ENCODE measurements at regions not wholly inside any gene's neighbourhood (a gene's known extent, or its start where the extent isn't known, plus 50 kb on each side); places are given as distances from the start of the nearest gene placed in this dataset.

DNA sequence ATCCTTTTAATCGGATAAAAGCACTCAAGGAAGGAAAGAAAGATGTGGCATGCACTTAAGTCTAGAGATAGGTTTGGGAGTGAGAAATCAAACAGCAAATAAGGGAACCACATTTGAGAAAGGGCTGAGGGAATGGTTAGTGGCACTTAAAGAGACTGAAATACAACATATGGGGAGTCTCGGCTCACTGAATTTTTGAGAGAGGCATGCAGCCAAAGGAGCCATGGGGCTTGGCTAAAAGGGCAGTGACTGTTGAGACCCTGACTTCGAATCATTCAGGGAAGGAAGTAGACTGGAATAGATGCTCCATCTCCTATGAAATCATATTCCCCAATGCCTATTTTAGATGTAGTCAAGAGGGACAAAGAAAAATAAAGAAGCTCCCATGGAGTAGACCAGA lies 58.3 kb upstream of the HAO2 start:
- no peaks in the 10 kb centered on the region for H3K36me3 Mint-ChIP-seq (ENCODE audit: low read depth)
- H3K27ac ChIP-seq (ENCODE audit: low read depth) = no peak overlapping the region
- no peak overlapping the region for H3K4me3 ChIP-seq
- peaks cover 4% of the 10 kb centered on the region; the same call in 2 of the 3 replicates for H3K4me1 Mint-ChIP-seq
- H3K4me3 Mint-ChIP-seq = no peak overlapping the region
- no peak overlapping the region for H3K4me2 ChIP-seq
- no peaks in the 10 kb centered on the region for H3K27me3 ChIP-seq (ENCODE audit: insufficient read depth)
- no peaks in the 10 kb centered on the region for H4K20me1 ChIP-seq (replicated peaks; ENCODE audit: insufficient read depth)
- TF ChIP-seq EZH2phosphoT487 (IDR thresholded peaks at IDR 0.05; ENCODE audit: unreplicated experiment) = no peak
- TF ChIP-seq, protein P1, sequence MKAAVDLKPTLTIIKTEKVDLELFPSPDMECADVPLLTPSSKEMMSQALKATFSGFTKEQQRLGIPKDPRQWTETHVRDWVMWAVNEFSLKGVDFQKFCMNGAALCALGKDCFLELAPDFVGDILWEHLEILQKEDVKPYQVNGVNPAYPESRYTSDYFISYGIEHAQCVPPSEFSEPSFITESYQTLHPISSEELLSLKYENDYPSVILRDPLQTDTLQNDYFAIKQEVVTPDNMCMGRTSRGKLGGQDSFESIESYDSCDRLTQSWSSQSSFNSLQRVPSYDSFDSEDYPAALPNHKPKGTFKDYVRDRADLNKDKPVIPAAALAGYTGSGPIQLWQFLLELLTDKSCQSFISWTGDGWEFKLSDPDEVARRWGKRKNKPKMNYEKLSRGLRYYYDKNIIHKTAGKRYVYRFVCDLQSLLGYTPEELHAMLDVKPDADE (IDR thresholded peaks at IDR 0.05) = no peak
- H3K79me2 ChIP-seq (replicated peaks; ENCODE audit: insufficient read depth) = no peaks in the 10 kb centered on the region
- no peaks in the 10 kb centered on the region for H3K9me3 Mint-ChIP-seq
- H3K27ac Mint-ChIP-seq = no peak overlapping the region
- 0 out of 2 replicates have a peak, but pooled peaks cover 2% of the 10 kb centered on the region for H3K4me1 ChIP-seq (ENCODE audit: insufficient read depth)
- H3K27me3 Mint-ChIP-seq (ENCODE audit: insufficient read depth, low read depth, poor library complexity) = peaks cover 2% of the 10 kb centered on the region
- no peak for ATAC-seq
- no peak overlapping the region for H2AFZ ChIP-seq
- no peaks in the 10 kb centered on the region for H3K36me3 ChIP-seq (ENCODE audit: insufficient read depth)
- H3K9me2 ChIP-seq (ENCODE audit: insufficient read depth) = no peaks in the 10 kb centered on the region
- DNase-seq (ENCODE audit: low spot score) = no peak
- H3F3A ChIP-seq (replicated peaks; ENCODE audit: low read depth) = no peaks in the 10 kb centered on the region

- Mint-ChIP-seq H3K36me3 (ENCODE audit: low read depth) (no peaks in the 10 kb centered on the region), H3K9me3 (no peaks in the 10 kb centered on the region), H3K27me3 (ENCODE audit: insufficient read depth, low read depth, poor library complexity) (peaks cover 2% of the 10 kb centered on the region), H3K4me1 (peaks cover 4% of the 10 kb centered on the region; the same call in 2 of the 3 replicates), H3K4me3 (no peak overlapping the region), H3K27ac (no peak overlapping the region)
- Histone ChIP-seq H4K20me1 (replicated peaks; ENCODE audit: insufficient read depth) (no peaks in the 10 kb centered on the region), H3F3A (replicated peaks; ENCODE audit: low read depth) (no peaks in the 10 kb centered on the region), H3K4me3 (no peak overlapping the region), H3K36me3 (ENCODE audit: insufficient read depth) (no peaks in the 10 kb centered on the region), H3K9me2 (ENCODE audit: insufficient read depth) (no peaks in the 10 kb centered on the region), H3K79me2 (replicated peaks; ENCODE audit: insufficient read depth) (no peaks in the 10 kb centered on the region), H3K27ac (ENCODE audit: low read depth) (no peak overlapping the region), H3K4me2 (no peak overlapping the region), H2AFZ (no peak overlapping the region), H3K27me3 (ENCODE audit: insufficient read depth) (no peaks in the 10 kb centered on the region), H3K4me1 (ENCODE audit: insufficient read depth) (peaks cover 13% of the 10 kb centered on the region; the same call in 1 of the 2 replicates)
- DNase-seq (ENCODE audit: low spot score) (no peak), ATAC-seq (no peak)
- TF ChIP-seq JUNB (IDR thresholded peaks at IDR 0.05; ENCODE audit: unreplicated experiment) (no peak), NANOG (IDR thresholded peaks at IDR 0.05; ENCODE audit: borderline replicate concordance) (no peak), ZNF114 (CRISPR knock-in tag; IDR thresholded peaks at IDR 0.05) (no peak), ZNF331 (CRISPR knock-in tag; IDR thresholded peaks at IDR 0.05; ENCODE audit: low read depth) (no peak), EZH2 (IDR thresholded peaks at IDR 0.05; ENCODE audit: low read depth, unreplicated experiment) (no peak), STAT1 (IDR thresholded peaks at IDR 0.05; ENCODE audit: unreplicated experiment) (no peak), ZNF462 (CRISPR knock-in tag; IDR thresholded peaks at IDR 0.05) (no peak)
- TF ChIP-seq, protein P2, sequence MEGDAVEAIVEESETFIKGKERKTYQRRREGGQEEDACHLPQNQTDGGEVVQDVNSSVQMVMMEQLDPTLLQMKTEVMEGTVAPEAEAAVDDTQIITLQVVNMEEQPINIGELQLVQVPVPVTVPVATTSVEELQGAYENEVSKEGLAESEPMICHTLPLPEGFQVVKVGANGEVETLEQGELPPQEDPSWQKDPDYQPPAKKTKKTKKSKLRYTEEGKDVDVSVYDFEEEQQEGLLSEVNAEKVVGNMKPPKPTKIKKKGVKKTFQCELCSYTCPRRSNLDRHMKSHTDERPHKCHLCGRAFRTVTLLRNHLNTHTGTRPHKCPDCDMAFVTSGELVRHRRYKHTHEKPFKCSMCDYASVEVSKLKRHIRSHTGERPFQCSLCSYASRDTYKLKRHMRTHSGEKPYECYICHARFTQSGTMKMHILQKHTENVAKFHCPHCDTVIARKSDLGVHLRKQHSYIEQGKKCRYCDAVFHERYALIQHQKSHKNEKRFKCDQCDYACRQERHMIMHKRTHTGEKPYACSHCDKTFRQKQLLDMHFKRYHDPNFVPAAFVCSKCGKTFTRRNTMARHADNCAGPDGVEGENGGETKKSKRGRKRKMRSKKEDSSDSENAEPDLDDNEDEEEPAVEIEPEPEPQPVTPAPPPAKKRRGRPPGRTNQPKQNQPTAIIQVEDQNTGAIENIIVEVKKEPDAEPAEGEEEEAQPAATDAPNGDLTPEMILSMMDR (conservative IDR thresholded peaks at IDR 0.05; ENCODE audit: low read depth in 2 of 2) = no peak
Observed at GRCh38 chr1:119312500-119312899, 56.1 kb upstream of the HAO2 start.

Measured in GM23338 (cell line).